NK-92 treated with Interleukin-12 subunit alpha and Interleukin-12 subunit beta, amount 100 ng/mL, for 24 hours (cell line): ENCODE measurements at regions not wholly inside any gene's neighbourhood (a gene's known extent, or its start where the extent isn't known, plus 50 kb on each side); places are given as distances from the start of the nearest gene placed in this dataset.

Experiments used
- DNase-seq: peaks from one replicate; lab custom pipeline; 2025; lab: John Stamatoyannopoulos, UW

- no peak for DNase-seq
Measured at GRCh38 chr3:106877627-106878026, 499.6 kb upstream of the CCDC54 start.

- no peak for DNase-seq
Measured at GRCh38 chr3:106880206-106880605, 497.0 kb upstream of the CCDC54 start.

- DNase-seq, result no peak
Measured at GRCh38 chr3:106881186-106881585, 496.1 kb upstream of the CCDC54 start.

- no peak for DNase-seq
Measured at GRCh38 chr3:106882297-106882696, 494.9 kb upstream of the CCDC54 start.

GRCh38 chr3:106906074-106906473, 471.2 kb upstream of the CCDC54 start:
- no peak for DNase-seq

- DNase-seq, result no peak
Measured at GRCh38 chr3:106908181-106908938, 468.9 kb upstream of the CCDC54 start.

GRCh38 chr3:106913111-106913698, 464.0 kb upstream of the CCDC54 start:
- DNase-seq, result no peak

GRCh38 chr3:106913966-106914365, 463.3 kb upstream of the CCDC54 start:
- DNase-seq, result no peak

GRCh38 chr3:106920609-106921008, 456.6 kb upstream of the CCDC54 start:
- no peak for DNase-seq

- DNase-seq, result no peak
Measured at GRCh38 chr3:106929081-106929480, 448.2 kb upstream of the CCDC54 start.

GRCh38 chr3:106930086-106930485, 447.2 kb upstream of the CCDC54 start:
- DNase-seq, result no peak

GRCh38 chr3:106931904-106932303, 445.3 kb upstream of the CCDC54 start:
- DNase-seq, result no peak

GRCh38 chr3:106936337-106936736, 440.9 kb upstream of the CCDC54 start:
- DNase-seq, result no peak

GRCh38 chr3:106942051-106942450, 435.2 kb upstream of the CCDC54 start:
- DNase-seq, result no peak

GRCh38 chr3:106943071-106943470, 434.2 kb upstream of the CCDC54 start:
- no peak for DNase-seq

GRCh38 chr3:106945435-106945834, 431.8 kb upstream of the CCDC54 start:
- DNase-seq, result no peak

GRCh38 chr3:106946866-106947265, 430.4 kb upstream of the CCDC54 start:
- no peak for DNase-seq

- no peak for DNase-seq
Measured at GRCh38 chr3:106957029-106957428, 420.2 kb upstream of the CCDC54 start.

GRCh38 chr3:106962993-106963392, 414.2 kb upstream of the CCDC54 start:
- no peak for DNase-seq

GRCh38 chr3:106963442-106963841, 413.8 kb upstream of the CCDC54 start:
- no peak for DNase-seq

- no peak for DNase-seq
Measured at GRCh38 chr3:106965307-106965706, 411.9 kb upstream of the CCDC54 start.

- no peak for DNase-seq
Measured at GRCh38 chr3:106969596-106969995, 407.6 kb upstream of the CCDC54 start.

GRCh38 chr3:106981392-106981791, 395.8 kb upstream of the CCDC54 start:
- no peak for DNase-seq

GRCh38 chr3:106985721-106986120, 391.5 kb upstream of the CCDC54 start:
- no peak for DNase-seq
